HEK293 (cell line): ENCODE measurements at regions not wholly inside any gene's neighbourhood (a gene's known extent, or its start where the extent isn't known, plus 50 kb on each side); places are given as distances from the start of the nearest gene placed in this dataset.

ENCODE experiments used
- CTCF ChIA-PET: fragments of 350-600 bp; formaldehyde crosslinking; extraction: SDS; loops from one replicate; lab custom pipeline; 2021; ENCODE audit warnings: antibody characterized with exemption; lab: Yijun Ruan, JAX
- POLR2A ChIA-PET: fragments of 300-600 bp; formaldehyde crosslinking; extraction: SDS; loops from one replicate; lab custom pipeline; 2020; ENCODE audit warnings: antibody characterized with exemption, inconsistent platforms; lab: Yijun Ruan, JAX
- H3K27ac ChIP-seq: fragments of 200-500 bp; sonication (Bioruptor generic); 2 replicates; pipeline ENCODE4 v1.5.1; 2014; ENCODE audit warnings: low read depth, low read length, control low read depth, inconsistent platforms; ENCODE audit errors: extremely low read depth
- H3K36me3 ChIP-seq, 2 experiments: fragments of 200-500 bp in 1 of 2; sonication (Bioruptor generic) in 1 of 2; 1 replicate in 1 of 2; 2 replicates in 1 of 2; pipeline ENCODE4 v1.5.1; 2014 to 2017; ENCODE audit warnings: inconsistent platforms in 2 of 2, low read length in 2 of 2; ENCODE audit not compliant: control insufficient read depth in 2 of 2, insufficient read depth in 1 of 2
- H3K4me1 ChIP-seq: fragments of 200-500 bp; sonication (Bioruptor generic); 2 replicates; pipeline ENCODE4 v1.5.1; 2014; ENCODE audit warnings: mild to moderate bottlenecking, low read length, inconsistent platforms; ENCODE audit not compliant: control insufficient read depth, insufficient read depth
- H3K4me3 ChIP-seq: 2 replicates; pipeline ENCODE4 v1.5.1; 2011; ENCODE audit warnings: low read depth, mild to moderate bottlenecking, control low read depth, low read length, moderate library complexity
- H3K9me3 ChIP-seq: fragments of 200-500 bp; sonication (Bioruptor generic); 2 replicates; pipeline ENCODE4 v1.5.1; 2014; ENCODE audit warnings: low read depth, low read length, inconsistent platforms; ENCODE audit not compliant: control insufficient read depth, insufficient read depth
- EGR2 ChIP-seq: fragments of 450-650 bp; formaldehyde crosslinking; IDR thresholded peaks from 2 replicates; pipeline ENCODE4 v1.5.1; 2016; ENCODE audit warnings: low read depth, missing biosample characterization, missing genetic modification characterization
- GLIS1 ChIP-seq: fragments of 450-650 bp; formaldehyde crosslinking; IDR thresholded peaks from 2 replicates; pipeline ENCODE4 v1.5.1; 2016; ENCODE audit warnings: missing biosample characterization, missing genetic modification characterization
- HOXD13 ChIP-seq: sonication (generic); formaldehyde crosslinking; IDR thresholded peaks from 2 replicates; pipeline ENCODE4 v1.8.0; 2022; ENCODE audit warnings: missing genetic modification reagents, borderline replicate concordance
- KLF9 ChIP-seq: fragments of 450-650 bp; formaldehyde crosslinking; IDR thresholded peaks from 2 replicates; pipeline ENCODE4 v1.5.1; 2016; ENCODE audit warnings: missing biosample characterization, missing genetic modification characterization, low read depth
- TCF7L2 ChIP-seq: IDR thresholded peaks from 2 replicates; pipeline ENCODE4 v1.6.1; 2011; ENCODE audit warnings: low read depth, mild to moderate bottlenecking, inconsistent platforms, low read length, moderate library complexity, borderline replicate concordance
- ZFHX2 ChIP-seq: fragments of 450-650 bp; formaldehyde crosslinking; conservative IDR thresholded peaks from 2 replicates; pipeline ENCODE4 v1.5.1; 2016; ENCODE audit warnings: missing biosample characterization, missing genetic modification characterization
- ZNF132 ChIP-seq: fragments of 450-650 bp; formaldehyde crosslinking; IDR thresholded peaks from 2 replicates; pipeline ENCODE4 v1.5.1; 2017; ENCODE audit warnings: missing biosample characterization, missing genetic modification characterization, borderline replicate concordance
- ZNF202 ChIP-seq: fragments of 450-650 bp; formaldehyde crosslinking; IDR thresholded peaks from 2 replicates; pipeline ENCODE4 v1.5.1; 2016; ENCODE audit warnings: missing biosample characterization, missing genetic modification characterization, borderline replicate concordance
- ZNF214 ChIP-seq: fragments of 450-650 bp; formaldehyde crosslinking; IDR thresholded peaks from 2 replicates; pipeline ENCODE4 v1.5.1; 2017; ENCODE audit warnings: missing biosample characterization, mild to moderate bottlenecking, missing genetic modification characterization, borderline replicate concordance
- ZNF223 ChIP-seq: fragments of 450-650 bp; formaldehyde crosslinking; IDR thresholded peaks from 2 replicates; pipeline ENCODE4 v1.5.1; 2016; ENCODE audit warnings: missing biosample characterization, missing genetic modification characterization
- ZNF335 ChIP-seq: fragments of 450-650 bp; formaldehyde crosslinking; conservative IDR thresholded peaks from 2 replicates; pipeline ENCODE4 v1.5.1; 2016; ENCODE audit warnings: missing biosample characterization, missing genetic modification characterization
- ZNF350 ChIP-seq: fragments of 450-650 bp; formaldehyde crosslinking; IDR thresholded peaks from 2 replicates; pipeline ENCODE4 v1.5.0; 2017; ENCODE audit warnings: missing biosample characterization, mild to moderate bottlenecking, missing genetic modification characterization
- ZNF404 ChIP-seq: fragments of 450-650 bp; formaldehyde crosslinking; IDR thresholded peaks from 2 replicates; pipeline ENCODE4 v1.5.1; 2017; ENCODE audit warnings: missing biosample characterization, missing genetic modification characterization
- ZNF416 ChIP-seq: fragments of 450-650 bp; formaldehyde crosslinking; IDR thresholded peaks from 2 replicates; pipeline ENCODE4 v1.5.1; 2016; ENCODE audit warnings: missing biosample characterization, missing genetic modification characterization
- ZNF544 ChIP-seq: fragments of 450-650 bp; formaldehyde crosslinking; IDR thresholded peaks from 2 replicates; pipeline ENCODE4 v1.5.0; 2017; ENCODE audit warnings: missing biosample characterization, missing genetic modification characterization
- ZNF549 ChIP-seq: fragments of 450-650 bp; IDR thresholded peaks from 2 replicates; pipeline ENCODE4 v1.5.1; 2018; ENCODE audit warnings: missing biosample characterization, missing genetic modification characterization, mild to moderate bottlenecking, inconsistent platforms, moderate library complexity
- ZNF621 ChIP-seq: fragments of 450-650 bp; formaldehyde crosslinking; IDR thresholded peaks from 2 replicates; pipeline ENCODE4 v1.5.1; 2017; ENCODE audit warnings: missing biosample characterization, missing genetic modification characterization

DNA sequence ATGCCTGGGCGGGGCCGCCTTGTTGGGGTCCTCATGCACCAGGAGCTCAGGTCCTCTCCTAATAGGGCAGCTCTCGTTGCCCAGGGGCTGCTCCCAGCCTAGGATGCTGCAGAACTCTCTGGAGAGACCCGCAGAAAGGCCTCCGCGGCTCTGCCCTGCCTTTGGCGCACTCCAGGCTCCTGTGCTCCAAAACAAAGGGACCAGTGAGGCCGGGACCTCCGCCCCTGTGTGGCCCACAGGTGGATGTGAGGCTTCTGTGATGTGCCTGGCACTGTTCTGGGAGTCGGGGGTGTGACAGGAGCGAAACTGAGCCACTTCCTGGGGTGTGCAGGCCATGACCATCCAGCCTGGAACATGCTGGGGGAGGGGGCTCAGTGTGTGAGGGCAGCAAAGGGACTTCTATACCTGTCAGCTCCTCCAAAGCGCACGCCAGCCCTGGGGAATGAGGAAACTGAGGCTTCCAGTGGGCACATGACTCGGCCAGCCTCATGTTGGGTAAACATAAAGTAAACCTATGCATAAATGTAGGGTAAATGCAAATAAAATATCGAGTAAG lies 153.2 kb downstream of the IRF8 start:
- no peak overlapping the region for H3K27ac ChIP-seq
- ChIA-PET CTCF (interaction anchor here (0.8 kb wide), 1 partner anchor 171 kb away, joined by 4 read pairs; no protein-coding TSS in a partner anchor), POLR2A (no interaction called here)
- TF ChIP-seq TCF7L2 (no peak), ZNF335 (tag by site-specific recombination) (0 out of 2 replicates have a peak, but pooled peaks have one; percentile 3)
- no peaks in the 10 kb centered on the region for H3K9me3 ChIP-seq
- H3K36me3 ChIP-seq: no peaks in the 10 kb centered on the region
- H3K4me3 ChIP-seq: no peak overlapping the region
- no peaks in the 10 kb centered on the region; the same call in none of the 2 replicates for H3K4me1 ChIP-seq

DNA sequence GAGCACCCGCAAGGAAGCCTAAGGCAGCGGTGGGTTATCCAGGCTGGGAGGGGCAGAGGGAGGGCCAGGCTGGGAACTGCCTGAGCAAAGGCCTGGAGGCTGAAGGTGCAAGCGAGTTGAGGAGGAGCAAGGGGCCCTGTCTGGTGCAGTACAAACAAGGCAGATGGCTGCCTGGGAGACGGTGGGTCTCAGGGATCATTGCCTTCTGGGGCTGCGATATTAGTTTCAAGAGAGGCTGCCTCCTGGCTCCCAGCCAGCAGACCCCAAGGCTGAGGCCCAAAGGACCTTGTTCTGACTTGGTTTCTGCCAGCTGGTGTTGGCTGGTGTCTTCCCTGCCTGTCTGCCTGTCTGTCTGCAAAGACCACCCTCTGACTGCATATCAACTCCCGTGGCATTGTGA lies 154.0 kb downstream of the IRF8 start:
- no peak overlapping the region for H3K27ac ChIP-seq
- no peaks in the 10 kb centered on the region for H3K36me3 ChIP-seq
- CTCF ChIA-PET: interaction anchor here (1.3 kb wide), 1 partner anchor 9 kb away, joined by 10 read pairs; no protein-coding TSS in a partner anchor
- H3K4me3 ChIP-seq: no peak overlapping the region
- no peaks in the 10 kb centered on the region for H3K9me3 ChIP-seq
- no peaks in the 10 kb centered on the region; the same call in none of the 2 replicates for H3K4me1 ChIP-seq
- POLR2A ChIA-PET: no interaction called here
- TF ChIP-seq ZNF132 (tag by site-specific recombination): no peak
- TF ChIP-seq ZNF549 (tag by site-specific recombination): no peak
- TF ChIP-seq, all 188 proteins: peak for 0

DNA sequence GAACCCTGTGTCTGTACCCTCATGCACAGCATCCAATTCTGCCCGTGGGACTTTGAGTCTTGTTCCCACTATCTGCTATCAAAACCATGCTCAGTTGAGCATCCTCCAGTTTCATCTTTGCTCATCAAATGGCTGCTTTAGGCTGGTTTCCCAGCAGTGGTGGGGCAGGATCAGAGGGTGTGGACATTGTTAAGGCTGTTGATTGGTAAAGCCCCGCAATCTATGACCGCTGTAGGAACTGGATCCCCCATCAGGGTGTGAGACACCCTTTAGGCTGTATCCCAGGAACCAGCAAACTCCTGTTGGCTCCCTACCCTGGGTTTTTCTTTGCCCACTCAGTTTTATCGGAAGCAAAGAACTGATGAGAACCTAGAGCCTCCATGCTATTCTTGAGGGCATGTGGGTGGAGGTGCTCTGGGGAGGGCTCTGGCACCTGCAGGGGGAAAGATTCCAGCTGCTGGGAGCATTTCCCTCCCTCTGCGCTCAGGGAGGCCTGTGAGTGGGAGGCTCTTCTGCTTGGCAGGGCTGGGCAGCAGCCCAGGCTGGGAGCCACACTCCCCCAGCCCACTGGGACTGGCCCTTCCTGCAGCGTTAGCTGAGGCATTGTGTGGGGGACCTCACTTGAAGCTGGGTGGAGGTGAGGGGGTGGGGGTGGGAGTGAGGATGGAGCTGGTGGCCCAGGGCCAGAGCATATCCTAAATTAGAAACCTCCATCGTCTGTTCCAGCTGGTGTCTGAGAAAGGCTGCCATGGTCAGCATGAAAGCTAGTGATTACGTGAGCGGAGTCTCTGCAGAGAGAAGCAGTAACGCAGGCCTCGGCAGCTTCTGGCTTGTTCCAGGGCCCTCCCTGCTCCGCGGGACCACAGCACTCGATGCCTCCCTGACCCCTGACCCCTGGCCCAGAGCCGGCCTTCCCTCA lies 160.6 kb downstream of the IRF8 start:
- Histone ChIP-seq H3K9me3 (no peaks in the 10 kb centered on the region), H3K27ac (no peak overlapping the region), H3K4me1 (no peaks in the 10 kb centered on the region), H3K36me3 (no peaks in the 10 kb centered on the region), H3K4me3 (no peak overlapping the region)
- ChIA-PET CTCF (no interaction called here), POLR2A (no interaction called here)
- peak; percentile 91 for TF ChIP-seq EGR2 (tag by site-specific recombination)
- TF ChIP-seq GLIS1 (tag by site-specific recombination): 0 out of 2 replicates have a peak, but pooled peaks have one; percentile 6
- no peak for TF ChIP-seq ZNF223 (tag by site-specific recombination)
- peak; percentile 87 for TF ChIP-seq ZNF214 (tag by site-specific recombination)
- peak; percentile 92 for TF ChIP-seq ZFHX2 (tag by site-specific recombination)
- no peak for TF ChIP-seq ZNF544 (tag by site-specific recombination)

DNA sequence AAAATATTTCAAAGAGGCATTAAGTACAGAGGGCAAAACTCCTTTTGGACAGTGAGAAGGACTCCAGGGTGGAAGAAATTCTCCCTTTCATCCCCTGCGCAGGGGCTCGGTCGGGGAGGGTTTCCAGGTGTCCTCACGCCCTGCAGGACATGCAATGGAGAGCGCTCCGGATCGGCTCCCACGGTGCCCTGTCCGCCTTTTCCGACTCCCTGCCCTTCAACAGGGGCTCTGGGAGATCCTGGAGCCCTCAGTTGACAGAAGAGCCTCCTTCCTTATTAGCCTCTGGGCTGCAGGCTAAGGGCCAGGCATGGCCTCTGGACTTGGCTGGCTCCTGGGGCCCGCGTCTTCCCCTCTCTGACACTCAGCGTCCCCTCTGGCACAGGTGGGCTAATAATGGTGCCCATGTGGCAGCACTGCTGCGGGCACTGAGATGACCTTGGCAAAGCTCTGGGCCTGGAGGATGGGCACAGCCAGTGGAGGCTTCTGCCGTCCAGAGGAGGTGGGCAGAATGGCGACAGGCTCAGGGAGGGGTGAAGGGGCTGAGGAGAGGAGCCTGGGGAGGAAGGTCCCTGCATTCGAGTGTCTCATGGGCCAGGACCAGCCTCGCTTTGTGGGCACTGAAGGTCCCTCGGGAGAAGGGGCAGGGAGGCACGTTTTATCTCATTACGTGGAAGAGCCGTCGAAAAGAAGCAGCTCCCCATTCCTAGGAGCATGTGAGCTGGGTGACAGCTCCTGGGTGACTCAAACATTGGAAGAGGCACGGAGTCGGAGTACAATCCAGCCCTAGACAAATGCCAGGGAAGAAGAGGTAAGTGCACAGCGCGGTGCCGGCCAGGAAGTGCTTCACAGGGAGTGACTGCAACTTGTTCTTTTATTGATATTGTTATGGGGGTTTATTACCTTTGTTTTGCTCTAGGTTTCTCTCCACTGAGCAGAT lies 161.7 kb downstream of the IRF8 start:
- CTCF ChIA-PET: interaction anchor here (0.7 kb wide), 1 partner anchor 363 kb away, joined by 4 read pairs; no protein-coding TSS in a partner anchor
- TF ChIP-seq ZNF404 (tag by site-specific recombination) (no peak), ZNF202 (tag by site-specific recombination) (no peak), HOXD13 (CRISPR knock-in tag) (no peak), ZNF350 (tag by site-specific recombination) (no peak), KLF9 (tag by site-specific recombination) (no peak), ZNF621 (no peak), ZNF416 (tag by site-specific recombination) (no peak)
- TF ChIP-seq, all 188 proteins: peak for 0
- Histone ChIP-seq H3K27ac (no peak overlapping the region), H3K4me1 (no peaks in the 10 kb centered on the region), H3K4me3 (no peak overlapping the region), H3K36me3 (no peaks in the 10 kb centered on the region), H3K9me3 (no peaks in the 10 kb centered on the region)
- POLR2A ChIA-PET: no interaction called here
